ENCODE measurements at regions not wholly inside any gene's neighbourhood (a gene's known extent, or its start where the extent isn't known, plus 50 kb on each side); places are given as distances from the start of the nearest gene placed in this dataset.
"Not testable (repeated sequence)": the region's sequence is repeated elsewhere in the genome, so short reads cannot be mapped to it uniquely, and the experiment has no call there.

DNA sequence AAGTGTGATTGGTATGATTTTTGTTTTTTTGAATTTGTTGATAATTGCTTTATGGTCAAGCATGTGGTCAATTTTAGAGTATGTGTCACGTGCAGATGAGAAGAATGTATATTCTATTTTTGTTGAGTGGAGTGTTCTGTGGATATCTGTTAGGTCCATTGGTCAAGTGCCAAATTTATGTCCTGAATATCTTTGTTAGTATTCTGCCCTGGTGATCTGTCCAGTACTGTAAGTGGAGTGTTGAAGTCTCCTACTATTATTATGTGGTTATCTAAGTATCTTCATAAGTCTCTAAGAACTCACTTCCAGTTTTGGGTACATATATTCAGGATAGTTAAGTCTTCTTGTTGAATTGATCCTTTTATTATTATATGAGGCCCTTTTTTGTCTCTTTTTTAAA is 372.9 kb upstream of the MAOA start:
- H3K27me3 Mint-ChIP-seq = no peaks in the 10 kb centered on the region
- no peak for DNase-seq
- no peak overlapping the region for H3K27ac Mint-ChIP-seq
- no peaks in the 10 kb centered on the region for H3K36me3 Mint-ChIP-seq
- no peaks in the 10 kb centered on the region for H3K4me1 Mint-ChIP-seq
- peaks cover 5% of the 10 kb centered on the region for H3K9me3 Mint-ChIP-seq
- no peak overlapping the region for H3K4me3 Mint-ChIP-seq

DNA sequence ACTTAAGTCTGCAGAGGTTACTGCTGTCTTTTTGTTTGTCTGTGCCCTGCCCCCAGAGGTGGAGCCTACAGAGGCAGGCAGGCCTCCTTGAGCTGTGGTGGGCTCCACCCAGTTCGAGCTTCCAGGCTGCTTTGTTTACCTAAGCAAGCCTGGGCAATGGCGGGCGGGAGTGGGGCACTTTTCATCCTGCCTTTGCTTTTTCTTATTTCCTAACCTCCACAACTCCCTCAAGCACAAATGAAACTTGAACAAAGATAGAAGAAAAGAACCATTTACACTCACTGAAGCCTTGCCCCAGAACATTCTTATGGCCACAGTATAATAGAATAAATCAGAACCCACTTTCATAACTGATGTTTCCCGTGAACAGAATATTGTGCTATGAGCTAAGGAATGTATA is 344.5 kb upstream of the MAOA start:
- H3K27ac Mint-ChIP-seq, DNase-seq, H3K9me3 Mint-ChIP-seq, H3K4me3 Mint-ChIP-seq, H3K27me3 Mint-ChIP-seq, H3K4me1 Mint-ChIP-seq, H3K36me3 Mint-ChIP-seq: not testable (repeated sequence)

DNA sequence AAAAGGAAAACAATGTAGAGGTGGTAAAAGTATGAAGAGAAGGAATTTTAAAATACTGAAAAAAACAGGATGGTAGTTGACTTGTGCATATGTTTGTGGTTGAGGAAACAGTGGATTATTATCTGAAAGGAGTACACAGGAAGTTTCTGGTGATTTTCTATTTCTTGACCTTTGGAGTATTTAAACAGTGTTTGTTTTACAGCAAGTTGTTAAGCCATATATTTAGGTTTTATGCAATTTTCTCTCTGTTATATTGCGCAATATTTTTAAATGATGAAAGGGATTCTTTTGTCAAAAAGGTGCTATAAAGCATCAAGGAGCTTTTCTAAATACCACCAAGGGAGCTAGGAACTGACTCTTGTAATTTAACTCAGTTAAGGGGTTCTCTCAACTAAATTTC is 343.1 kb upstream of the MAOA start:
- peaks cover 1% of the 10 kb centered on the region for H3K4me1 Mint-ChIP-seq
- no peak overlapping the region for H3K27ac Mint-ChIP-seq
- no peaks in the 10 kb centered on the region for H3K9me3 Mint-ChIP-seq
- H3K4me3 Mint-ChIP-seq = no peak overlapping the region
- no peaks in the 10 kb centered on the region for H3K36me3 Mint-ChIP-seq
- DNase-seq = no peak
- H3K27me3 Mint-ChIP-seq = no peaks in the 10 kb centered on the region

DNA sequence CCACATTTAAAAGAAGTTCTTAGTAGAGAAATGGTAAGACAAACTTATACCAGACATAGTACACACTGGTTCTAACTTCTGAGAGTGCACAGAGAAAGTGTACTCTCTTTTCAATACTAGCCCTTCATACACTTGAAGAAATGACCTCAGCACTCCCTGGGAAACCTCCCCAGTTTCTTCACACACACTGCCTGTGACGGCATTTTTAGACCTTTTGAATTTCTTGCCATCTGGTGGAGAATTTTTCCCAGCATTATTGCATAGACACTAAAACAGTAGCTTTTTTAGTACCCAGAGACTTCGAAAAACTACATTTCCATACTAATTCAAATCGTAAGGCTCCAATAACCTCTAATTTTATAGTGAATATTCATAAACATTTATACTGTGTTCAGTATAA is 341.6 kb upstream of the MAOA start:
- H3K36me3 Mint-ChIP-seq = no peaks in the 10 kb centered on the region
- H3K4me3 Mint-ChIP-seq = no peak overlapping the region
- H3K27me3 Mint-ChIP-seq = no peaks in the 10 kb centered on the region
- no peak for DNase-seq
- peaks cover 1% of the 10 kb centered on the region for H3K4me1 Mint-ChIP-seq
- H3K27ac Mint-ChIP-seq = no peak overlapping the region
- no peaks in the 10 kb centered on the region for H3K9me3 Mint-ChIP-seq

DNA sequence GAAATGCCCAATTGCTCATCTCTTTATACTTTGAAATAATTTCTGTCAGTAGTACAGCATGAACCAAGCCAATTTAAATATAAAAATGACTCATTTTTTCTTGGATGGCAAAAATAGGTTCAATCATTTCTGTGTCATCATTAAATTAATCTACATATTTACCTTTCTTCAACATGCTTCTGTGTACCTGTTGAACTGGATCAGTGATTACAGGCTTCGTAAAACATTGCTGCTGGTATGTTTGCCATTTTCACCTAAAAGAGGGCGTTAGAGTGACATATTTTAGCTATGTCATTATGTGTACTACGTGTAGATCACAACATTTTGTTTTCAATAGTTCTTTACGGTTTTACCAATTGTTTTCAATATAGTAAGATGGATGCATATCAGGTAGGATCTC is 340.5 kb upstream of the MAOA start:
- Mint-ChIP-seq H3K27me3 (no peaks in the 10 kb centered on the region), H3K4me1 (peaks cover 1% of the 10 kb centered on the region), H3K9me3 (no peaks in the 10 kb centered on the region), H3K4me3 (no peak overlapping the region), H3K36me3 (no peaks in the 10 kb centered on the region), H3K27ac (no peak overlapping the region)
- no peak for DNase-seq

DNA sequence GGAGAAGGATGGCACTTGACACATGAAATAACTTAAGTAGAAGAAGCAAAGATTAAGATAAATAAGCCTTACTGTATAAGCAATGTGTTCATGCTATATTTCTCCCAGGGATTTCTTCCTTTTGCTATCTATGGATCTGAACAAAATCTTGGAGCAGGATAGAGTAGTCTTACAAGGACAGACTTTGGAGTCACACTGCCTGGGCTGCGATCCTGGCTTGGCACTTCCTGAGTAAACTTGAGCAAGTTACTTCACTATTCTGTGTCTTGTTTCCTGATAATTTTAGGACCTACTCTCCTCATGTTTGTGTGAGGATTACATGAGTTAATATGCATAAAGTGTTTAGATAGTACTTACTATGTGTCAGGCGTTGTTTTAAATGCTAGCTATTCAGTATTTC is 340.0 kb upstream of the MAOA start:
- no peak for DNase-seq
- Mint-ChIP-seq H3K4me3 (no peak overlapping the region), H3K27me3 (no peaks in the 10 kb centered on the region), H3K27ac (no peak overlapping the region), H3K4me1 (peaks cover 1% of the 10 kb centered on the region), H3K36me3 (no peaks in the 10 kb centered on the region), H3K9me3 (peaks cover under 1% of the 10 kb centered on the region)

DNA sequence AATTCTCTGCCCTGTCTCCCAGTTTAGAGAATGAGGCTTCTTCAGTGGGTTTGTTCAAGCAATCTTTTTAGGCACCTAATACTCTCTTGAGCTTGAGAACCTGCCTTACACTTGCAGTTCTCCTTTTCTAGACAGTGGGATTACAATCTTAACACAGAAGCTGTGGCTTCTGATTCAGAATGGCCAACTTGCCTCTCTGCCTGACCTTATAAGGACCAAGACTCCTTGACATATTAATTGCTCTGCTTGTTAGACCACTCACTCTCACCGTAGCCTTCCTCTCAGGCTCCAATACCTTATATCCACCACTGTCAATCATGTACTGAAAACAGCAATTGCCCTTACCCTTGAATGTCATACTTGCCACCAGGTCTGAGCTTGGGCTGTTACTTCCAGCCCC is 338.7 kb upstream of the MAOA start:
- no peak overlapping the region for H3K4me3 Mint-ChIP-seq
- H3K4me1 Mint-ChIP-seq = peaks cover 1% of the 10 kb centered on the region
- no peaks in the 10 kb centered on the region for H3K27me3 Mint-ChIP-seq
- DNase-seq = no peak
- H3K36me3 Mint-ChIP-seq = no peaks in the 10 kb centered on the region
- H3K27ac Mint-ChIP-seq = no peak overlapping the region
- H3K9me3 Mint-ChIP-seq = peaks cover 10% of the 10 kb centered on the region

DNA sequence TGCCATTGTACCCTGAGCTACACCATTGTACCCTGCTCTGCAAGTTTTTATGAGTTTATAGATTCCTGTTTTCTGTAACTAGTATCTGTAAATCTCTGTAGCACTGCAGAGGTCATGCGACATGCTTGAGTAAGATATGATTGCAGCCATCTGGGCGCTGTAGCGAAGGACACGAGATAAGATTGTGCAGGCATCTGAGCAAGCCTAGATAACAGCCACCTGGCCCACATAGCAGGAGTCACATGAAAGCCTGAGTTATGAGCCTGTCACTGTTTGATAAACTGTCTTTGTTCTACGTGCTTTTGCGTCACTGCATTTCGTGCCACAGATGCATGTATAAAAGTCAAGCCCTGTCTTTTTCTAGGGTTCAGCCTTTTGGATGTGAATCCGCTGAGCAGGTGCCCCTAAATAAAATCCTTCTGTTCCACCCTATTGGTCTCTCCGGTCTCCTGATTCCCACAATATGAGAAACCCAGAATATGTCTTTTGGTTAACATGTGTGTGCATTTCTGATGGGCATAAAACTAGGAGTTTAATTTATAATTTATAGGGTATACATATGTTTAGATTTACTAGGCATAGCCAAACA is 327.6 kb upstream of the MAOA start:
- no peak overlapping the region for H3K4me3 Mint-ChIP-seq
- no peaks in the 10 kb centered on the region for H3K27me3 Mint-ChIP-seq
- H3K36me3 Mint-ChIP-seq = peaks cover under 1% of the 10 kb centered on the region
- no peaks in the 10 kb centered on the region for H3K4me1 Mint-ChIP-seq
- no peak overlapping the region for H3K27ac Mint-ChIP-seq
- DNase-seq = no peak
- H3K9me3 Mint-ChIP-seq = peaks cover 10% of the 10 kb centered on the region

DNA sequence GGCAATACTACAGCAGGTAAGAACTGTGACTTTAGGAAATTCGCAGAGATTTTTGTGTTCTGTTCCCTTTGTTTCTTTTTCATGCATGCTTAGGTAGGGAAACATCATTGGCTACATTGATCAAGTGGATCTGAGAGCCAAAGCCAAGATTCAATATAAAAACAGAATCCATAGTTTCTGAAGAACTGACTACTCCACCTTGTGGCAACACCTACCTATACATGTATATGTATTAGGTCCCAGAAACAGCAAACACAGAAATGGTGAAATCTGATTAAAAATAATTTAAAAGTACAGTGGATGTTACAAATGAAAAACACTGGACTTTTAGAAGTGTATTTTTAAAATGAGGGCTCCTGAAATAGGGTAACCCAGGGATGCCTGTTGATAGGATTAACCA is 322.6 kb upstream of the MAOA start:
- Mint-ChIP-seq H3K27me3 (no peaks in the 10 kb centered on the region), H3K9me3 (peaks cover 1% of the 10 kb centered on the region), H3K27ac (no peak overlapping the region), H3K4me3 (no peak overlapping the region), H3K4me1 (no peaks in the 10 kb centered on the region), H3K36me3 (no peaks in the 10 kb centered on the region)
- DNase-seq = no peak

DNA sequence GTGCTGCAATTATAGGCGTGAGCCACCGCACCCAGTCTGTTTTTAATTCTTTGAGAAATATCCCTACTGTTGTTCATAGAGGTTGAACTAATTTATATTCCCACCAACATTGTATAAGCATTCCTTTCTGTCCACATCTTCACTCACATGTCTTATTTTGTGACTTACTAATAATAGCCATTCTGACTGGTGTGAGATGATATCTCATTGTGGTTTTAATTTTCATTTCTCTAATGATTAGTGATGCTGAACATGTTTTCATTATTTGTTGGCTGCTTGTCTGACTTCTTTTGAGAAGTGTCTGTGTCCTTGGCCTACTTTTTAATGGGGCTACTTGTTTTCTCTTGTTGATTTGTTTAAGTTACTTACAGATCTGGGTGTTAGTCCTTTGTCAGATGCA is 310.9 kb upstream of the MAOA start:
- Mint-ChIP-seq H3K27ac (no peak overlapping the region), H3K9me3 (no peaks in the 10 kb centered on the region), H3K27me3 (no peaks in the 10 kb centered on the region), H3K4me3 (no peak overlapping the region), H3K36me3 (peaks cover 2% of the 10 kb centered on the region), H3K4me1 (peaks cover 2% of the 10 kb centered on the region)
- no peak for DNase-seq

DNA sequence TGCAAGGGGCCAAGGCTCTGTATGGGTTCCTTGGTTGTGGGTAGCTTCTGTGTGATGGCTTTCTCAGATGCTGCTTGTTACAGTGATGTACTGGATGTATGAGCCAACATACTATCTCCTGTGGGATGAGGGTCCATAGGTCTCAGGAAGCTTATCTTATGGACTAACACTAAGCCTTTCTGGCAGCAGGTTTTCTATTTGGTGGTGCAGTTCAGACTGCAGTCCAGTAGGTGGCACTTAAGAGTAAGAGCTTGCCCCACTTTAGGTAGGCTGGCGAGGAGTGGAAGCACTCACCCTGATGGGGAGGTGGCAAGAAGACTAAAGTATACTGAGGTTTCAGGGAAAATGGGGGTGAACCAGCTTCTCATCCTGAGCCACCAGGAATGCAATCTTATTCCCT is 306.7 kb upstream of the MAOA start:
- Mint-ChIP-seq H3K27ac (no peak overlapping the region), H3K4me3 (no peak overlapping the region), H3K27me3 (no peaks in the 10 kb centered on the region), H3K9me3 (no peaks in the 10 kb centered on the region), H3K36me3 (peaks cover 2% of the 10 kb centered on the region), H3K4me1 (peaks cover 7% of the 10 kb centered on the region)
- DNase-seq = peak; percentile 3

DNA sequence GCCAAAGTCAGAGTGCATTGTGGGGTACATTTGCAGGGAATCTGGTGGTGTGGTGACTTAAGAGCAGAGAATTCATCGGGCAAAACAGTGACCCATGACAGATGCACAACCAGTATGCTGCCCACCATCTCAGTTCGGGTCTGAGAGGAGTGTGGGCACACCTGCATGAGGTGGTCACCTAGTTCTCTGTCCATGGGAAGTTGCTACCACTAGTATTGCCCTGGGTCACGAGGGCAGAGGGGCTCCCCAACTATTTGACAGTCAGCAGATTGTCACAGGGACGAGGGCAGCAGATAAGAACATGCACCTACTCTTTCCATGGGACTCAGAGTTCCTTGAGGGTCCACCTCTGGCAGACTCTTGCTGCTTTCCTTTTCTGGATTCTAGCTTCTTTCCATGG is 305.2 kb upstream of the MAOA start:
- Mint-ChIP-seq H3K36me3 (peaks cover 2% of the 10 kb centered on the region), H3K27ac (no peak overlapping the region), H3K4me1 (peaks cover 7% of the 10 kb centered on the region), H3K4me3 (no peak overlapping the region), H3K9me3 (no peaks in the 10 kb centered on the region), H3K27me3 (no peaks in the 10 kb centered on the region)
- no peak for DNase-seq

DNA sequence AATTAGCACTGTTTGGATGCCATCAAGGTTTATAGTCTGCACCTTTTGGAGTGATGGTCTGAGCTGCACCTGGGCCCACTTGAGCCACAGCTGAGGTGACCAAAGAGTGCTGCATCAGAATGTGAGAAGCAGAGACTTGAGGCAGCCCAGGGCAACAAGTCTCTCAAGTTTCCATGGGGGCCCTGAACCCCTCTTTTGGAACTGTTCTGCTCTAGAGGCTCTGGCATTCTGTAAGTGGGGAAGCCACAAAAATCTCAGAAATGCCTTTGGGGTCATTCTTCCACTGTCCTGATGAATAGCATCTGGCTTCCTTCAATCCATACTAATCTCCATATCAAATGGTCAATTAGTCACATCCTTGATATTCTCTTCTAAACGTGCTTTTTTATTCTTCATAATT is 298.4 kb upstream of the MAOA start:
- Mint-ChIP-seq H3K4me1 (no peaks in the 10 kb centered on the region), H3K27ac (no peak overlapping the region), H3K4me3 (no peak overlapping the region), H3K9me3 (no peaks in the 10 kb centered on the region), H3K36me3 (no peaks in the 10 kb centered on the region), H3K27me3 (no peaks in the 10 kb centered on the region)
- no peak for DNase-seq

DNA sequence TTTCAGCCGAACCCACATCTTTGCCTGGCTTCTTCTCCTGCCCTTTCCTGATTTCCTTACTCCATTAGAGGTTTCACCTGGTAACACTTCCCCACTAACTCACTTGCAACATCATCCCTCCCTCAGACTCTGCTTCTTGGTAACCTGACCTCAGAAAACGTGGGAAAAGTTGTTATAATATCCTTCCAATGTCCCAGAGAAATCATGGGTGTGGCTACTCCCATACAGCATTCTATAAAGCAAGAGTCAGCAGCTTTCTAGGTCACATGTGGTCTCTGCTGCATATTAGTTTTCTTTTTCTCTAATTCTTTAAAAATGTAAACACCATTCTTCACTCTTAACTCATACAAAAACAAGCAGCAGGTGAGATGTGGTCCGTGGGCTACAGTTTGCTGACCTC is 283.1 kb upstream of the MAOA start:
- no peak overlapping the region for H3K27ac Mint-ChIP-seq
- H3K36me3 Mint-ChIP-seq = no peaks in the 10 kb centered on the region
- no peak overlapping the region for H3K4me3 Mint-ChIP-seq
- H3K9me3 Mint-ChIP-seq = peaks cover 8% of the 10 kb centered on the region
- H3K4me1 Mint-ChIP-seq = no peaks in the 10 kb centered on the region
- DNase-seq = no peak
- no peaks in the 10 kb centered on the region for H3K27me3 Mint-ChIP-seq

DNA sequence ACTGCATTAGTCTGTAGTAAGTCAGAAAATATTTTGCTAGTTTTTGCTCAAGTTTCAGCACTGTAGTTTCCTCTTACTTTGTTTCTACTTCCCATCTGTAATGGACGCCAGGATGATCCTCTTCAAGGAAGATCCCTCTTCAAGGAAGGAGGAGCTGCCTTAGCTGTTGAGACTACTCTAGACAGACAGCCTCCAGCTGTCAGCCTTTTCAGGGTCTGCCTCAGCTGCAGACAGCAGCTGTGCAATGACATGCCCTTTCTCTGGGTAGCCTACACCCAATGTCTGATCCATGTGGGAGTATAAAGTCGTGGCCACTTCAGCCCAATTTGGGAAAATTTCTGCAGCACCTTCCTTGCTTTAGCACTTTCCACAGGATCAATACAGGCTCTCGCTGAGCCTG is 281.0 kb upstream of the MAOA start:
- Mint-ChIP-seq H3K36me3 (no peaks in the 10 kb centered on the region), H3K4me3 (no peak overlapping the region), H3K27ac (no peak overlapping the region), H3K9me3 (peaks cover 7% of the 10 kb centered on the region), H3K27me3 (no peaks in the 10 kb centered on the region), H3K4me1 (no peaks in the 10 kb centered on the region)
- DNase-seq = no peak

DNA sequence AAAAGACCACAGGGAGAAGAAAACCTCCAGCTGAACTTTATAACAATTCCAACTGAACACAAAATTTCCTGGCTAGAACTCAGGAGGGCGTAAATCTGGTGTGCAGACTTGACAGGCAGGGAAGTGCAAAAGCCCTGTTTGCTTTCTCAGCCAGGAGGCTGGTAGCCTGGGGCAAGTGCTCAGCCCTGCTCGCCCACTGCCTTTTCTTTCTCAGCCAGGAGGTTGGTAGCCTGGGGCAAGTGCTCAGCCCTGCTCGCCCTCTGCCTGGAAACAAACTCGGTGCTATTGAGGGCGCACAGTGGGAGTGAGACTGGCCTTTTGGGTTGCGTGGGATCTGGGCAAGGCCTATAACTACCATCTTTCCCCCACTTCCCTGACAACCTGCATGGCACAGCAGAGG is 275.4 kb upstream of the MAOA start:
- H3K4me3 Mint-ChIP-seq = no peak overlapping the region
- no peak overlapping the region for H3K27ac Mint-ChIP-seq
- DNase-seq = no peak
- peaks cover 5% of the 10 kb centered on the region for H3K9me3 Mint-ChIP-seq
- no peaks in the 10 kb centered on the region for H3K36me3 Mint-ChIP-seq
- H3K4me1 Mint-ChIP-seq = no peaks in the 10 kb centered on the region
- no peaks in the 10 kb centered on the region for H3K27me3 Mint-ChIP-seq

DNA sequence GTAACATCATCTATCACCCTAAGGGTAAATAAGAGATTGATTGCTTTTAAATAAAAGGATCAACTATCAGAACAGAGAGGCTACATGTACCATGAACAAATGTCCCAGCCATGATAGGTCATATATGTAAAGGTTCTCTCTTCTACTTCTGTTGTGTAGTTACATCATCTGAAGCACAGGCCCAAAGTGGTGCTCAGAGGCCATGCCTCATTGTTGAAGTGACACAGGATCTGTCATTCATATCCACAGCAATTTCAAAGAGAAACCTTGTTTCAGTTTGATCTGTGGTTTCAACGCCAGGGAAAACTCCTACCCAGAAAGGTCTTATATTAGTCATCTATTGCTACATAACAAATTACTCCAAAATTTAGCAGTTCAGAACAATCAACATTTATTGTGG is 269.2 kb upstream of the MAOA start:
- H3K27ac Mint-ChIP-seq = no peak overlapping the region
- no peaks in the 10 kb centered on the region for H3K27me3 Mint-ChIP-seq
- no peak for DNase-seq
- peaks cover 4% of the 10 kb centered on the region for H3K9me3 Mint-ChIP-seq
- H3K36me3 Mint-ChIP-seq = no peaks in the 10 kb centered on the region
- no peak overlapping the region for H3K4me3 Mint-ChIP-seq
- H3K4me1 Mint-ChIP-seq = peaks cover 3% of the 10 kb centered on the region
